ENCODE measurements at regions not wholly inside any gene's neighbourhood (a gene's known extent, or its start where the extent isn't known, plus 50 kb on each side); places are given as distances from the start of the nearest gene placed in this dataset.
"Not testable (repeated sequence)": the region's sequence is repeated elsewhere in the genome, so short reads cannot be mapped to it uniquely, and the experiment has no call there.

DNA sequence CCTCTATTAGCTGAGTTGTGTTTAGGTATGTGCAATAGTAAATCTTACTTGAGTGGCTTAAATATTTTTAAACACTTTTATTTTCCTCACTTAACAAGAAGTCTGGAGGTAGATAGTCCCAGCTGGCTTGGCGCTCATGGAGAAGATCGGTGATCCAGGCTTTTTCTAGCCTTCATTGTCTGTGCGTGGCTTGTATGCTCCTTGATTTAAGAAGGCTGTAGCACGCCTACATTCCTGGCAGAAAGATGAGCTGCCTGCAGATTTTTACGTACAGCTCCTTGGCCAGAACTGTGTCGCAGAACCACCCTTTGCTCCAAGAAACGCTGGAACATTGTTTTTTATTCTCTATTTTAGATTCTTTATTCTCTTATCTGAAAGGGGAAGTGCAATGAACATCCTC is 284.1 kb downstream of the KIF20B start:
- in situ Hi-C loops (cut with HindIII; ENCODE audit: low sequenced_read_pairs): no loop called here
- no peak for DNase-seq (ENCODE audit: low spot score)

DNA sequence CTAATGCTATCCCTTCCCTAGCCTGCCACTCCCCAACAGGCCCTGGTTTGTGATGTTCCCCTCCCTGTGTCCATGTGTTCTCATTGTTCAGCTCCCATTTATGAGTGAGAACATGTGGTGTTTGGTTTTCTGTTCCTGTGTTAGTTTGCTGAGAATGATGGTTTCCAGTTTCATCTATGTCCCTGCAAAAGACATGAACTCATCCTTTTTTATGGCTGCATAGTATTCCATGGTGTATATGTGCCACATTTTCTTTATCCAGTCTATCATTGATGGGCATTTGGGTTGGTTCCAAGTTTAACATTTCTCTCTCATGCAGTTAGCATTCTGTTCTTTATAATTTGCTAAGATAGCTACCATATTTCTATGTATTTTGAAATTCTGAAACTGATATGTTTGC is 287.0 kb downstream of the KIF20B start:
- in situ Hi-C loops (cut with HindIII; ENCODE audit: low sequenced_read_pairs); DNase-seq (ENCODE audit: low spot score): not testable (repeated sequence)

DNA sequence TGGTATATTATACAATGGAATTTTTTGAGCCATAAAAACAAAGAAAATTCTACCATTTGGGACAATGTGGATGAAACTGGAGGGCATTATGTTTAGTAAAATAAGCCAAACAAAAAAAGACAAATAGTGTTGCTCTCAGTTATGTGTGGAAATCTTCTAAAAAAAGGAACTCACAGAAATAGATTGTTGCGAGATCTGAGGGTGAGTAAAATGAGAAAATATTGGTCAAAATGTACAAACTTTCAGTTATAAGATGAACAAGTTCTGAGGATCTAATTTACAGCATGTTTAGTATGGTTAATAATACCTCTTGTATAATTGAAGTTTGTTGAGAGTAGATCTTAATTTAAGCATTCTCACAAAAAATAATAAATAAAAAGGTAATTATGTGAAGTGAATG is 291.2 kb downstream of the KIF20B start:
- in situ Hi-C loops (cut with HindIII; ENCODE audit: low sequenced_read_pairs): no loop called here
- DNase-seq (ENCODE audit: low spot score): no peak

DNA sequence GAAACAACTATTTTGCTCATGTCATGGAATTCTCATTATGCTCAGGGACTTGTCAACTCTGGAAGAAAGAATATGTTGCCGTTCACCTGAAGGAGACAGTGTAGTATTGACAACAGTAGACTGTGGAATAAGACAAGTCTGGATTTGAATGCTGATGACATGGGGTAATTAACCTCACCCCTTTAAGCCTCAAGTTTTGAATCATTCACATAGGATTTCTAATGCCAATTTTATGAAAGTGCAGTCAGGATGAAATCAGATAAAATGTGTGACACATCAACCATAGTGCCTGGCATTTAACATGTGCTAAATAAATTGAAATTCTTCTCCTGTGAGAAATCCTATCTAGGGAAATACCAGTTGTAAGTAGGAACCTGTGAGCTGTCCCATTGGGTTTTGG is 305.8 kb downstream of the KIF20B start:
- DNase-seq (ENCODE audit: low spot score): no peak
- in situ Hi-C loops (cut with HindIII; ENCODE audit: low sequenced_read_pairs): no loop called here

DNA sequence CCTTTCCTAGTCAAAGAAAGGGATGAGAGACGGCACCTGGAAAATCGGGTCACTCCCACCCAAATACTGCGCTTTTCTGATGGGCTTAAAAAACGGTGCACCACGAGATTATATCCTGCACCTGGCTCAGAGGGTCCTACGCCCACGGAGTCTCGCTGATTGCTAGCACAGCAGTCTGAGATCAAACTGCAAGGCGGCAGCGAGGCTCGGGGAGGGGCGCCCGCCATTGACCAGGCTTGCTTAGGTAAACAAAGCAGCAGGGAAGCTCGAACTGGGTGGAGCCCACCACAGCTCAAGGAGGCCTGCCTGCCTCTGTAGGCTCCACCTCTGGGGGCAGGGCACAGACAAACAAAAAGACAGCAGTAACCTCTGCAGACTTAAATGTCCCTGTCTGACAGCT is 309.9 kb downstream of the KIF20B start:
- in situ Hi-C loops (cut with HindIII; ENCODE audit: low sequenced_read_pairs); DNase-seq (ENCODE audit: low spot score): not testable (repeated sequence)

DNA sequence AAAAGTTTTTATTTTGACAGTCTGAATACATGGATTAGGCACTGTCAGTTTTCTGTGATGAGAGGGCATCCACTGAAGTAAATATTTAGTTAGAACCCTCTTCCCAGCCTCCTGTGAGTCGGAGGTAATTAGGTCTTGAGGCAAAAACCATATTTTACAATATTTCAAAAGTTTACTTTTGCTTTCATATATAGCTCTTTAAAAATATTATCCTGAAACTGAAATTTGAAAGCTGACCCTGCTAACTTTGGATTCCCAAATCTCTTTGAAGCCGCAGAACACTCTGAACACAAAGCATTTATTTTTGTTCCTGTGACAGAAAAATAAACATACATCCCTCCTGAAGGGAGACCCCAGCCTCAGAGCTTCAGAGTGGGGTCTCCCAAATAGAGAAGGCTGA is 317.4 kb downstream of the KIF20B start:
- DNase-seq (ENCODE audit: low spot score): no peak
- in situ Hi-C loops (cut with HindIII; ENCODE audit: low sequenced_read_pairs): no loop called here

DNA sequence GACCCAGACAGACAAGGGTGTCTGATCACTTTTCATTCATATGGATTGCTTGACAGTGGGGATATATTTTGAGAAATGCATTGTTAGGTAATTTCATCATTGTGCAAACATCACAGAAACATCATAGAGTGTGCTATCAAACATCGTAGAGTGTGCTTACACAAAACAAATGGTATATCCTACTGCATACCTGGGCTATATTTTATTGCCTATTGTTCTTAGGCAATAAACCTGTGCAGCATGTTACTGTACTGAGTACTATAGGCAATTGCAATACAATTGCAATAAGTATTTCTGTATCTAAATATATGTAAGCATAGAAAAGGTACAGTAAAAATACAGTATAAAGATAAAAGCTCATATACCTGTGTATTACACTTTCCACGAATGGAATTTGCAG is 319.1 kb downstream of the KIF20B start:
- DNase-seq (ENCODE audit: low spot score): no peak
- in situ Hi-C loops (cut with HindIII; ENCODE audit: low sequenced_read_pairs): no loop called here

DNA sequence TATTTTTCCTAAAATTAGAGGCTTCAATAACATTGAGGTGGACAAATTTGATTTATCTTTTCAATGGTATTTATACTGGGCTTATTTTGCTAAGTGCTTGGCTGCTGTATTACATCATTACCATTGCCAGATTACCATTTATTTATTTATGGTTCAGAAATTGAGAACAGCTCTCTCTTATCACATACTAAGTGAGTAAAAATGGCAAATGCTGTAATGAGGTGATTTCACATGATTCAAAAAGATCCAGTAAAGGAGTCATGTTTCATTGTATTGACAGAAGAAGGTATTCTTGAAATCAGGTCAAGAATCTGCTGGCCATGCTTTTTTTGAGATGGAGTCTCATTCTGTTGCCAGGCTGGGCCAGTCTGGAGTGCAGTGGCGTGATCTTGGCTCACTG is 322.6 kb downstream of the KIF20B start:
- no peak for DNase-seq (ENCODE audit: low spot score)
- in situ Hi-C loops (cut with HindIII; ENCODE audit: low sequenced_read_pairs): no loop called here

DNA sequence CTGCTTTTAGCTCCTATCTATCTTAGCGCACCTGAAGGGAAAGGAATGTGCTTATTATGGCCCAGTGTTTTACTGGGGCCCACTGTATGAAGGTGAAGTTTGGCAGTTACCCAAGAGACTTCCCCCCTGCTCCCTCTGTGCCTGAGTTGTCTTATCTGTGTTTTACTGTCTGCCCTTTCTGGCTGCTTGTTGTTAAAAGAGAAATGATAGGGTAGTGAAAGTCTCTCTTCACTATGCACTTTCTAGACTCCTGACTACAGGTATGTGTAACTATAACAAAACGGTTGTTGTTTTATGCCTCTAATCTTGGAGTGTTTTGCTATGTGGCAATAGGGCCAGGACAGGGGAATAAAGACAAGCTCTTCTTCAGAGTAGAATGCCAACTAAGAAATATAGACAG is 326.9 kb downstream of the KIF20B start:
- DNase-seq (ENCODE audit: low spot score): no peak
- in situ Hi-C loops (cut with HindIII; ENCODE audit: low sequenced_read_pairs): no loop called here

DNA sequence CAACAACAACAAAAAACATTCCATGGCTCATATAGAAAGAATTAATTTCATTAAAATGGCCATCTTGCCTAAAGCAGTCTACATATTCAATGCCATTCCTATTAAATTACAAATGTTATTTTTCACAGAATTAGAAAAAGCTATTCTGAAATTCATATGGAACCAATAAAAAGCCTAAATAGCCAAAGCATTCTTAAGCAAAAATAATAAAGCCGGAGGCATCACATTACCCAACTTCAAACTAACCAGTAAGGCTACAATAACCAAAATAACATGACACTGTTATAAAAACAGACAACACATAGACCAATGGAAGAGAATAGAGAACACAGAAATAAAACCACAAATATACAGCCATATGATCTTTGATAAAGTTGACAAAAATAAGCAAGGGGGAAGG is 330.4 kb downstream of the KIF20B start:
- DNase-seq (ENCODE audit: low spot score): no peak
- in situ Hi-C loops (cut with HindIII; ENCODE audit: low sequenced_read_pairs): no loop called here

DNA sequence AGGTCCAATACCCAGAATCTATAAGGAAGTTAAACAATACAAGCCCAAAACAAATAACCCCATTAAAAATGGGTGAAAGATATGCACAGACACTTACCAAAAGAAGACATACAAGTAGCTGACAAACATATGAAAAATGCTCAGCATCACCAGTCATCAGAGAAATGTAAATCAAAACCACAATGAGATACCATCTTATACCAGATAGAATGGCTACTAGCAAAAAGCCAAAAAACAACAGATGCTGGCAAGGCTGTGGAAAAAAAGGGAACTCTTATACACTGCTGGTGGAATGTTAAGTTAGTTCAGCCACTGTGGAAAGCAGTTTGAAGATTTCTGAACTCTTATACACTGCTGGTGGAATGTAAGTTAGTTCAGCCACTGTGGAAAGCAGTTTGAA is 331.1 kb downstream of the KIF20B start:
- DNase-seq (ENCODE audit: low spot score): no peak

DNA sequence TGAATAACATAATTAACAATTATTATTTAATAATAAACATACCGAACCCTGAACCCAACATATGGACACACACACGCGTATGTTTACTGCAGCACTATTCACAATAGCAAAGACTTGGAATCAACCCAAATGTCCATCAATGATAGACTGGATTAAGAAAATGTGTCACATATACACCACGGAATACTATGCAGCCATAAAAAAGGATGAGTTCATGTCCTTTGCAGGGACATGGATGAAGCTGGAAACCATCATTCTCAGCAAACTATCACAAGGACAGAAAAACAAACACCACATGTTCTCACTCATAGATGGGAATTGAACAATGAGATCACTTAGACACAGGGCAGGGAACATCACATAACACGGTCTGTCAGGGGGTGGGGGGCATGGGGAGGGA is 333.5 kb downstream of the KIF20B start:
- DNase-seq (ENCODE audit: low spot score); in situ Hi-C loops (cut with HindIII; ENCODE audit: low sequenced_read_pairs): not testable (repeated sequence)

More for the DNA sequence above, 331.1 kb downstream of the KIF20B start:
- in situ Hi-C loops (cut with HindIII; ENCODE audit: low sequenced_read_pairs): no loop called here

DNA sequence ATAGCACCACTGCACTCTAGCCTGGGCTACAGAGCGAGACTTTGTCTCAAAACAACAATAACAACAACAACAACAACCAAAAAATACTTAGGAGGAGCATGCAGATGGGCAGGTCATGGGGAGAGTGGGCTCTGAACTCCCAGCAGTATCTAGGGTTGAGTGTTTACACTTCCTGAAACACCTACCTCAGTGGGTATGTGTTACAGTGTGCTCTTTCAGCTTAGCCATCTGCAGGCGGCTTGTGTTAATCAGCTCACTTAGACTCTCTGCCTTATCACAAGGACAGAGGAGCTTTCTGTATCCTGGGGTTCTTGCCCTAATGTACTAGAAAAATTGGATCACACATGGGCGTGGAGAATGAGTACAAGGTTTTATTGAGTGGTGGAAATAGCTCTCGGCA is 340.2 kb downstream of the KIF20B start:
- in situ Hi-C loops (cut with HindIII; ENCODE audit: low sequenced_read_pairs): no loop called here
- no peak for DNase-seq (ENCODE audit: low spot score)

DNA sequence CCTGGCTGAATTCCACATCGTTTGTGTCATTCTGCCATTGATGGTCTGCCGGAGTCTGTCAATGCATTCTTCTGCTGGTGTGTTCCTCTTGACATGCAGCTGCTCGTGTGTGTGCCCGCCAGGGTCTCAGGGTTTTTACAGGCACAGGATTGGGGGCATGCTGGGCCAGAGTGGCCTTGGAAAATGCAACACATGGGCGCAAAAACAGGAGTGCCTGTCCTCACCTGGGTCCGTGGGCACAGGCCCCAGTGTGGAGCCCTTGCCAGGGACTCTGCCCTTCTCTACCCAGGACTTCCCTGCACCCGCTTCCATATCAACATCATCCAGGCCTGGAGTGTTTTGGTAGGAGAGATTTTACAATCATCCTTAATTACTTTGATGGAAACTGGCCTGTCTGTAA is 340.7 kb downstream of the KIF20B start:
- in situ Hi-C loops (cut with HindIII; ENCODE audit: low sequenced_read_pairs): no loop called here
- no peak for DNase-seq (ENCODE audit: low spot score)

DNA sequence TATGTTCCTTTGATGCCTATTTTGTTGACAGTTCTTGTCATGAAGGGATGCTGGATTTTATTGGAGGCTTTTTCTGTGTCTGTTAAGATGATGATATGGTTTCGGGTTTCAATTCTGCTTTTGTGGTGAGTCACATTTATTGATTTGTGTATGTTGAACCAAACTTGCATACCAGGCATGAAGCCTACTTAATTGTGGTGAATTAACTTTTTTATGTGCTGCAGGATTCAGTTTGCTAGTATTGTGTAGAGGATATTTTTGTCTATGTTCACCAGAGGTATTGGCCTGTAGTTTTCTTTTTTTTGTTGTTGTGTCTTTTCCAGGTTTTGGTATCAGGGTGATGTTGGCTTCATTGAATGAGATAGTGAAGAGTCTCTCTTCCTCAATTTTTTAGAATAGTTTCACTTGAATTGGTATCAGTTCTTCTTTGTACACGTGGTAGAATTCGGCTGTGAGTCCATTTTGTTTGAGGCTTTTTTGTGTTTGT is 345.9 kb downstream of the KIF20B start:
- in situ Hi-C loops (cut with HindIII; ENCODE audit: low sequenced_read_pairs): no loop called here
- DNase-seq (ENCODE audit: low spot score): no peak

DNA sequence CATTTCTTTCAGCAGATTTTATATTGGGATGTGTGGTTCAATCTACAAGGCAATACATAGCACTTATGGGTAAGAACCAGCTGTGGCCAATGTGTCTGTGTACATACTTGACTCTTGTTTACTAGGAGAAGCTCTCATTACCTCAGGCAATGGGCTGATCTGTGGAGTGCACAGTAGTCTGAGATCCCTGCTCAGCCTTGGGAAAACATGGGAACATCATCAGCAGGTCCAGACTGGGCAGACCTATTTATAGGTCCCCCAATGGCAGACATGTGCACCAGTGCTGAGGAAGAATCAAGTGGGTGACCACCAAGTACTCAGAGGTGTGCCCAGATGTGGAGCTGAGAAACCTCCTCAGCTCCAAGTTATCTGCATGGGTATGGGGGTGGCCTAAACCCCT is 349.7 kb downstream of the KIF20B start:
- in situ Hi-C loops (cut with HindIII; ENCODE audit: low sequenced_read_pairs): no loop called here
- DNase-seq (ENCODE audit: low spot score): no peak

DNA sequence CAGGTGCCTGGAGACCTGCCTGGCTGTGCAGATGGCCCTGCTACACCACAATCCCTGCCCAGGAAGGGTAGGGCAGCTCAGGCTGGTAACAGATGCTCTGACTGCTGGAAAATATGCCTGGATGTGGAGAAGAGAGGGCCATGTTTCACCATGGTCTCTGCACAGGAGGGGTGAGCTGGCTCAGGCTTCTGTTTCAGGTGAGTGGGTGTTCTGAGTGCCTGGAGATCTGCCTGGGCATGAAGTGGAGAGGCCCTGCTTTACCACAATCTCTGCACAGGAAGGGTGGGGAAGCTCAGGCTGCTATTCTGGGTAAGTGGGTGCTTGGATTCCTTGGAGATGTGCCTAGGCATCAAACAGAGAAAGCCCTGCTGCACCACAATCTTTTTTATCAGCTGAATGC is 350.1 kb downstream of the KIF20B start:
- in situ Hi-C loops (cut with HindIII; ENCODE audit: low sequenced_read_pairs): no loop called here
- no peak for DNase-seq (ENCODE audit: low spot score)

DNA sequence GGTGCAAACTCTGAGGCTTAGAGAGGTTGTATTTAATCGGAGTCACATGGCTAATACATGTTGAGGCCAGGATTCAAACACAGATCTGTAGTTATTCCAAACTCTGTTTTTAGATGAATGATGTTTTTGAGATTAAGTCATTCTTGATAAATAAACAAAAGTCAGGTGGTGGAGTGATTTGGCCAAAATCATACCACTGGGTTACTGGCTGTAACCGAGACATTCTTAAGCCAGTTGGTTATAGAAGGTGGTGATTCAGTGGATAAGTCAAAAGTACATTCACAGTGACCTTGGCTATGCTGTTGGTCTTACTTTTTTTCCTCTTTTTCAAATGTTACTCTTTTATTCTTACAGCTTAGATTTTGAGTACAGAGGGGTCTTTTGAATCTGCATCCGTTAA is 361.4 kb downstream of the KIF20B start:
- in situ Hi-C loops (cut with HindIII; ENCODE audit: low sequenced_read_pairs): no loop called here
- no peak for DNase-seq (ENCODE audit: low spot score)

DNA sequence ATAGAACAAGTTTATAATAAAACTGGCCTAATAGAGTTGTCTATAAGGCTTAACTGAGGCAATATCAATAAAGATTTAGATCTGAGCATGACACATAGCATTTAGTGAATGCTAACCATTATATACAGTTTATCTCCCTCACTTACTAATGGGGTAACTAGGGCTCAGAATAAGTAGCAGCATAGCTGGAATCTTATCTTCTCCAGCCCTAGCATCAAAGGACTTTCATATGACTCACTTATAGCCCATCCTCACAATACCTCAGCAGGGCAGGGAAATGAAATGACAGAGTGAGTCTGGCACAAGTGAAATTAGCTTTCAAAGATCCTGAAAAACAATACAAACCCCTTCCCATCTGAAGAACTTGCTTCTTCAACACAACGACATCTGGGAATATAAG is 362.9 kb downstream of the KIF20B start:
- no peak for DNase-seq (ENCODE audit: low spot score)
- in situ Hi-C loops (cut with HindIII; ENCODE audit: low sequenced_read_pairs): no loop called here

DNA sequence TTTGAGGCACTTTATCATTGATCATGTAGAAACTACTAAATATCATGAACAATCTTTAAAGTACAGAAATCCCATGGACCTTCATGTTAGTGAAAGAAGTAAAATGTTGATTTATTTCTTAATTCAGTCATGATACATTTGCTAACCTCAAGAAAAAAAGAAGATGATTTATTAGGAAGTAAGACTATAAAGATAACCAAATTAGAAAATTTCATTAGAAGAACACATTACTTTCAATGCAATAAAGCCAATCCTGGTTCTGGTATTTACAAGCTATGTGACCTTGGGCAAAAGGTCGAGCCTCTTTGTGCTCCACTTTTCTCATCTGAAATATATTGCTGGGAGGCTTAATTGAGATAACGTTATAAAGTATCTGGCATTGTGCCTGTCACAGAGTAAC is 365.0 kb downstream of the KIF20B start:
- in situ Hi-C loops (cut with HindIII; ENCODE audit: low sequenced_read_pairs): no loop called here
- no peak for DNase-seq (ENCODE audit: low spot score)

DNA sequence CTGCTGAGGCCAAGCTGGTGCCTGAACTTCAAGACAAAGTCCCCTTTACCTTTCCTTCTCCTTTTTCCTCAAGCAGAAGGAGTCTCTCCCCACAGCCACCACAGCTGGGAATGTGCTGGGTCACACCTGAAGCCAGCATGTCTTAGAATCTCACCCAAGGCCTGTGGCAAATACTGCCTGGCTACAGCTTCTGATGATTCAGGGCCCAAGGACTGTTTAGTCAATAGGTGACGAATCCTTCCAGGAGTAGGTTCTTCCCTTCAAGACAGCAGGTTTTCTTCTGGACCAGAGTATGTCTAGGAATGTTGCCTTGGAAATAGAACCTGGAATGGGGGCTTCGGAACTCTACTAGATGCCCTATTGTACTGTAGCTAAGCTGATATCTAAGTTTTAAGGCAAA is 374.6 kb downstream of the KIF20B start:
- in situ Hi-C loops (cut with HindIII; ENCODE audit: low sequenced_read_pairs): no loop called here
- DNase-seq (ENCODE audit: low spot score): no peak

DNA sequence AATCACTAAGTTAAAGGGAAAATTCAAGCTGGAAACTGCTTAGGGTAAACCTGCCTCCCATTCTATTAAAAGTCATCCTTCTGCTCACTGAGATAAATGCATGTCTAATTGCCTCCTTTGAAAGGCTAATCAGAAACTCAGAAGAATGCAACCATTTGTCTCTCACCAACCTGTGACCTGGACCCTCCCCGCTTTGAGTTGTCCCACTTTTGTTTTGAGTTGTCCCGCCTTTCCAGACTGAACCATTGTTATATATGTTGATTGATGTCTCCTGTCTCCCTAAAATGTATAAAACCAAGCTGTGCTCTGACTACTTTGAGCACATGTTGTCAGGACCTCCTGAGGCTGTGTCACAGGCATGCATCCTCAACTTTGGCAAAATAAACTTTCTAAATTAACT is 378.4 kb downstream of the KIF20B start:
- DNase-seq (ENCODE audit: low spot score): no peak
- in situ Hi-C loops (cut with HindIII; ENCODE audit: low sequenced_read_pairs): no loop called here
